ENCODE measurements at regions not wholly inside any gene's neighbourhood (a gene's known extent, or its start where the extent isn't known, plus 50 kb on each side); places are given as distances from the start of the nearest gene placed in this dataset.

- TF ChIP-seq REST (IDR thresholded peaks at IDR 0.05; ENCODE audit: unreplicated experiment) = no peak
- TF ChIP-seq CTCF (conservative IDR thresholded peaks at IDR 0.05; ENCODE audit: low read depth in 2 of 2) = peak; percentile 61 to 77
- peak; percentile 44 for TF ChIP-seq POLR2AphosphoS5 (IDR thresholded peaks at IDR 0.05; ENCODE audit: low read depth)
- TF ChIP-seq EZH2 (IDR thresholded peaks at IDR 0.05; ENCODE audit: low read depth, unreplicated experiment) = no peak
- no peak for TF ChIP-seq EZH2phosphoT487 (IDR thresholded peaks at IDR 0.05; ENCODE audit: unreplicated experiment)
- no peak for TF ChIP-seq ETS1 (IDR thresholded peaks at IDR 0.05)
- no peak for TF ChIP-seq CREB1 (CRISPR knock-in tag; IDR thresholded peaks at IDR 0.05; ENCODE audit: low read depth)
- TF ChIP-seq ZNF462 (CRISPR knock-in tag; IDR thresholded peaks at IDR 0.05) = no peak
- TF ChIP-seq ZNF114 (CRISPR knock-in tag; IDR thresholded peaks at IDR 0.05) = no peak
- no peak for TF ChIP-seq JUNB (IDR thresholded peaks at IDR 0.05; ENCODE audit: unreplicated experiment)
- TF ChIP-seq STAT1 (IDR thresholded peaks at IDR 0.05; ENCODE audit: unreplicated experiment) = no peak
Measured at GRCh38 chr6:138692058-138692977, 81.3 kb upstream of the CCDC28A start.

Data from GM23338 (cell line).